WTC11 (cell line): ENCODE measurements at regions not wholly inside any gene's neighbourhood (a gene's known extent, or its start where the extent isn't known, plus 50 kb on each side); places are given as distances from the start of the nearest gene placed in this dataset.

Source experiments
- KAT7 ChIP-seq: sonication (generic); formaldehyde crosslinking; IDR thresholded peaks from 2 replicates; pipeline ENCODE4 v1.8.1; 2023; ENCODE audit warnings: missing genetic modification reagents, mild to moderate bottlenecking, borderline replicate concordance
- NR3C1 ChIP-seq: sonication (generic); formaldehyde crosslinking; conservative IDR thresholded peaks from 2 replicates; pipeline ENCODE4 v1.8.1; 2023; ENCODE audit warnings: low read depth, mild to moderate bottlenecking, missing genetic modification reagents
- ZBTB43 ChIP-seq: sonication (generic); formaldehyde crosslinking; IDR thresholded peaks from 2 replicates; pipeline ENCODE4 v1.8.1; 2023; ENCODE audit warnings: mild to moderate bottlenecking, missing genetic modification reagents
- ZNF232 ChIP-seq: sonication (generic); formaldehyde crosslinking; IDR thresholded peaks from 2 replicates; pipeline ENCODE4 v1.8.0; 2022; ENCODE audit warnings: mild to moderate bottlenecking, missing genetic modification reagents
- ZNF416 ChIP-seq: fragments of 250-450 bp; sonication (Bioruptor Pico); IDR thresholded peaks from 2 replicates; pipeline ENCODE4 v1.9.0; 2021; ENCODE audit warnings: mild to moderate bottlenecking, inconsistent platforms
- ZNF423 ChIP-seq: fragments of 250-450 bp; sonication (Bioruptor Pico); IDR thresholded peaks from 2 replicates; pipeline ENCODE4 v2.1.2; 2022; ENCODE audit warnings: mild to moderate bottlenecking, moderate library complexity
- TF ChIP-seq, protein P1 (sequence below): fragments of 200-600 bp; IDR thresholded peaks from 2 replicates; pipeline ENCODE4 v1.8.0; 2022; ENCODE audit warnings: antibody characterized with exemption
- TF ChIP-seq, protein P2 (sequence below): sonication (generic); formaldehyde crosslinking; IDR thresholded peaks from 2 replicates; pipeline ENCODE4 v1.8.0; 2023; ENCODE audit warnings: mild to moderate bottlenecking, missing genetic modification reagents

DNA sequence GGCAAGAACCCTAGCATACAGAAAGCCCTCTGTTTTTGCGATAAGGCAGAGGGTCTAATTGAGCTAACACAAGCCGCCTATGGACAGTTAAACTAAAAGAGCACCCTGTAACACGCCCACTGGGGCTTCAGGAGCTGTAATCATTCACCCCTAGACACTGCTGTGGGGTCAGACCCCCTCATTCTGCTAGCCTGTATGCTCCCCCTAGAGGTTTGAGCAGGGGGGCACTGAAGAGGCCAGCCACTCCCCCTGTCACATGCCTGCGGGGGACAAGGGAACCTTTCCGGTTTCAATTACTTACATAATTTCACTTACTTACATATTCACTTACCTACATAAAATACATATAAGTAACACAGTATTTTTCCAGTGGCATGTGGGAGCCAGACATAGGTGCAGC lies 469.5 kb upstream of the FAM241A start:
- TF ChIP-seq, protein P1, sequence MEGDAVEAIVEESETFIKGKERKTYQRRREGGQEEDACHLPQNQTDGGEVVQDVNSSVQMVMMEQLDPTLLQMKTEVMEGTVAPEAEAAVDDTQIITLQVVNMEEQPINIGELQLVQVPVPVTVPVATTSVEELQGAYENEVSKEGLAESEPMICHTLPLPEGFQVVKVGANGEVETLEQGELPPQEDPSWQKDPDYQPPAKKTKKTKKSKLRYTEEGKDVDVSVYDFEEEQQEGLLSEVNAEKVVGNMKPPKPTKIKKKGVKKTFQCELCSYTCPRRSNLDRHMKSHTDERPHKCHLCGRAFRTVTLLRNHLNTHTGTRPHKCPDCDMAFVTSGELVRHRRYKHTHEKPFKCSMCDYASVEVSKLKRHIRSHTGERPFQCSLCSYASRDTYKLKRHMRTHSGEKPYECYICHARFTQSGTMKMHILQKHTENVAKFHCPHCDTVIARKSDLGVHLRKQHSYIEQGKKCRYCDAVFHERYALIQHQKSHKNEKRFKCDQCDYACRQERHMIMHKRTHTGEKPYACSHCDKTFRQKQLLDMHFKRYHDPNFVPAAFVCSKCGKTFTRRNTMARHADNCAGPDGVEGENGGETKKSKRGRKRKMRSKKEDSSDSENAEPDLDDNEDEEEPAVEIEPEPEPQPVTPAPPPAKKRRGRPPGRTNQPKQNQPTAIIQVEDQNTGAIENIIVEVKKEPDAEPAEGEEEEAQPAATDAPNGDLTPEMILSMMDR: no peak
- TF ChIP-seq NR3C1 (CRISPR knock-in tag): no peak
- TF ChIP-seq ZNF416 (CRISPR knock-in tag): no peak
- no peak for TF ChIP-seq KAT7 (CRISPR knock-in tag)
- no peak for TF ChIP-seq ZNF232 (CRISPR knock-in tag)
- TF ChIP-seq, protein P2, sequence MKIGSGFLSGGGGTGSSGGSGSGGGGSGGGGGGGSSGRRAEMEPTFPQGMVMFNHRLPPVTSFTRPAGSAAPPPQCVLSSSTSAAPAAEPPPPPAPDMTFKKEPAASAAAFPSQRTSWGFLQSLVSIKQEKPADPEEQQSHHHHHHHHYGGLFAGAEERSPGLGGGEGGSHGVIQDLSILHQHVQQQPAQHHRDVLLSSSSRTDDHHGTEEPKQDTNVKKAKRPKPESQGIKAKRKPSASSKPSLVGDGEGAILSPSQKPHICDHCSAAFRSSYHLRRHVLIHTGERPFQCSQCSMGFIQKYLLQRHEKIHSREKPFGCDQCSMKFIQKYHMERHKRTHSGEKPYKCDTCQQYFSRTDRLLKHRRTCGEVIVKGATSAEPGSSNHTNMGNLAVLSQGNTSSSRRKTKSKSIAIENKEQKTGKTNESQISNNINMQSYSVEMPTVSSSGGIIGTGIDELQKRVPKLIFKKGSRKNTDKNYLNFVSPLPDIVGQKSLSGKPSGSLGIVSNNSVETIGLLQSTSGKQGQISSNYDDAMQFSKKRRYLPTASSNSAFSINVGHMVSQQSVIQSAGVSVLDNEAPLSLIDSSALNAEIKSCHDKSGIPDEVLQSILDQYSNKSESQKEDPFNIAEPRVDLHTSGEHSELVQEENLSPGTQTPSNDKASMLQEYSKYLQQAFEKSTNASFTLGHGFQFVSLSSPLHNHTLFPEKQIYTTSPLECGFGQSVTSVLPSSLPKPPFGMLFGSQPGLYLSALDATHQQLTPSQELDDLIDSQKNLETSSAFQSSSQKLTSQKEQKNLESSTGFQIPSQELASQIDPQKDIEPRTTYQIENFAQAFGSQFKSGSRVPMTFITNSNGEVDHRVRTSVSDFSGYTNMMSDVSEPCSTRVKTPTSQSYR (CRISPR knock-in tag): no peak
- TF ChIP-seq ZNF423 (CRISPR knock-in tag): no peak
- no peak for TF ChIP-seq ZBTB43
